ENCODE measurements at regions not wholly inside any gene's neighbourhood (a gene's known extent, or its start where the extent isn't known, plus 50 kb on each side); places are given as distances from the start of the nearest gene placed in this dataset.

DNA sequence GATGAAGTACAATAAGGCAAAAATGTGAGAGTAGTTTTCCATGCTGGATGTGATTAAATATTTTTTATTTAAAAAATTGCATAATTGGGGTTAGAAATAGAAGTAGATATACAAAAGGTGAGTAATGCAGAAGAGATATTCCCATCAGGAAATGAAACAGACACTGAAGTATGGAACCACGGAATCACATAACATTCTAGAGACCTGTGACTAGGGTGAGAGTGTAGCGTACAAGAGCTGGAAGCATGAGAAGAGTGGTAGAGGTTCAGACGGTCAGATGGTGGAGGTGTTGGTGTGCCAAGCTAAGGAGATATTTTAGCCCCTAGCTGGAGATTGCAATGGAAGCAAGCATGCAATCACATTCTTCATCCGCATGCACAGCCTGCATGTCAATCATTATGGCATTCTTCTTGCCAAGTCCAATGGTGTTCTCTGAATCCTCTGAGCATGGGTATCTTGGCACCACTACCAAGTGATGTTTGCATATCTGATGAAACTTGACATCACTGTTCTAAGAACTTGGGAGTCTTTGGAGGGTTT, 587.8 kb downstream of the PSAT1 start:
- H3K4me3 Mint-ChIP-seq = no peak overlapping the region
- ChIA-PET CTCF (no interaction called here), POLR2A (no interaction called here)
- no peaks in the 10 kb centered on the region for H3K4me1 Mint-ChIP-seq
- peaks cover 2% of the 10 kb centered on the region for H3K9me3 Mint-ChIP-seq
- DNase-seq = no peak
- no peak overlapping the region for H3K27ac Mint-ChIP-seq
- H3K36me3 Mint-ChIP-seq (ENCODE audit: low read depth) = no peaks in the 10 kb centered on the region
- H3K27me3 Mint-ChIP-seq = no peaks in the 10 kb centered on the region

DNA sequence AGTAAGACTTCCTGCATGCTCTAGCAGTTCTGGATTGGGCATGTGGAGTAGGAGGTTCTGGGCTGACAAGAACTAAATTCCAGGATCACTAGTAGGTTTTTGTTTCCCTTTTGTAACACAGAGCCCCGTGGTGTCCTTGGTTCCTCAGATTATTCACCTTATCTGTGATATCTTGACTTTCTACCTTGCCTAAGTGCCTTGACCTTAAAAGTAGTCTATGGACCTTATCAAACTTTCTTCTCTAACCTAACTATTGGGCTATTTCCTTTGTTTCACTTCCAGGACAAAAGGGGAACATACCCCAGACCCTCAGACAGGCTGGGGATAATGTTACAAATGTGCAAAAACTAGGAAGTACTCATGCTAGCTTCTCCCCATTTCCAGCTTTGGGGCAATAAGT, 595.3 kb downstream of the PSAT1 start:
- no peak overlapping the region for H3K4me3 Mint-ChIP-seq
- ChIA-PET CTCF (no interaction called here), POLR2A (no interaction called here)
- H3K27me3 Mint-ChIP-seq = no peaks in the 10 kb centered on the region
- H3K36me3 Mint-ChIP-seq (ENCODE audit: low read depth) = no peaks in the 10 kb centered on the region
- H3K9me3 Mint-ChIP-seq = peaks cover 2% of the 10 kb centered on the region
- H3K27ac Mint-ChIP-seq = no peak overlapping the region
- H3K4me1 Mint-ChIP-seq = no peaks in the 10 kb centered on the region
- DNase-seq = no peak

DNA sequence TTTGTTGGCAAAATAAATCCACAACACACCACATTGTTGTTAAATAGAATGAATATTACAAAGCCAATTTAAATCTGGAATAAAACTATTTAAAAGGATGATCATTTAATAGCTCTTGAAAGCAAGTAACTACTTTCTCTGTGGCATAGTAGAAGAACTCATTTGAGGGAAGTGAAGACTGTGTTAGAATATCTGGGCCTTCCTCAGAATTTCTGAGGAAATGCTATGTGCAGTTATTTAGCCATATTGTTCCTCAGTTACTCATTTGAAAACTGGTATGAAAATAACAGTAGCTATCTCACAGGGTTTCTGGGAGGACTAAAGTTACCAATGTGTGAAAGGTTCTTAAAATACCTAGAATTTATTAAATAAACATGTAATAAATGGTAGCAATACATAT, 595.8 kb downstream of the PSAT1 start:
- Mint-ChIP-seq H3K27me3 (no peaks in the 10 kb centered on the region), H3K9me3 (peaks cover 2% of the 10 kb centered on the region), H3K4me3 (no peak overlapping the region), H3K36me3 (ENCODE audit: low read depth) (no peaks in the 10 kb centered on the region), H3K4me1 (no peaks in the 10 kb centered on the region), H3K27ac (no peak overlapping the region)
- no peak for DNase-seq
- CTCF ChIA-PET = no interaction called here
- POLR2A ChIA-PET = no interaction called here

DNA sequence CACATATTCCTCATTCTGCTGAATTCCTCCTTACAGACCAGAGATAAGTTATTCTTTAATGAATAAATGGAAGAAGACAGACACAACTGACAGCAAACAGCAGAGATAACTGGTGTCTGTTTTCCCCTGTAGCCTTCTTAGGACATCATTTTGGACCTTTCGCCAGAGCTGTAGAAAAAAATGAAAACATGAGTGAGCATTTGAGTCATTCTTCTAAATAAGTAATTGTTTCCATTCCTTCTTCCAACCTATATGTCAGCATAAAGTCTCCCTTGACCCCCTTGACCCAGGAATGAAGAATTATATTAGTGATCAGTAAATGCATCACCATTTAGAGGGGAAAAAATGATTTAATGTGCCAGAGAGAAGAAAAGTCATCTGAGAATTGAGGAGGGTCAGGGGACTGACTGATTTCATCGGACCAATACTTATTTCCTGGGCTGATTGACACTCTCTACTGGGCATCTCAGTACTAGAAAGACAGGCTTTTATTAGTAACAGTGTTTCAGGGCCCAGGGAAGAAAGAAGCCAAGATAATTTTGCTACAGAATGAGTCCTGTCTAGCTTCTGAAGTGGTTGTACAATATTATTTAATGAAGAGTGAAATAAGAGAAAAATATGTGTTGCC, 597.0 kb downstream of the PSAT1 start:
- Mint-ChIP-seq H3K36me3 (ENCODE audit: low read depth) (no peaks in the 10 kb centered on the region), H3K27me3 (no peaks in the 10 kb centered on the region), H3K27ac (no peak overlapping the region), H3K9me3 (peaks cover 2% of the 10 kb centered on the region), H3K4me1 (no peaks in the 10 kb centered on the region), H3K4me3 (no peak overlapping the region)
- no peak for DNase-seq
- POLR2A ChIA-PET = no interaction called here
- CTCF ChIA-PET = no interaction called here

DNA sequence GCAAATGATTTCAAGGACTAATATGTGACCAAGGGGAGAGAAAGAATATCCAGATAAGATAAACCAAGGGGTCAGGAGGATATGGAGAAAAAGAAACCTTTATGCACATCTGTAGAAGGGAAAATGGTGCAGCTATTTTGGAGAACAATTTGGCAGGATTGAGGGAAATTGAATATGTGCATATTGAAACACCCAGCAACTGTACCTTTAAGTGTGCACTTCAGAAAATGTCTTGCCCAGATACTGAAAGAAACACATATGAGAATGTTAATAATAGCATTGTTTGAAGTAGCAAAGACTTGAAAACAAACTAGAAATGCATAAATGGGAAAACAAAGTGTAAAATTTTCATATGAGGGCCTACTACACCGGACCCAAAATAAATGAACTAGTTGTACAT, 599.6 kb downstream of the PSAT1 start:
- H3K27ac Mint-ChIP-seq = no peak overlapping the region
- ChIA-PET POLR2A (no interaction called here), CTCF (no interaction called here)
- no peaks in the 10 kb centered on the region for H3K9me3 Mint-ChIP-seq
- no peaks in the 10 kb centered on the region for H3K36me3 Mint-ChIP-seq (ENCODE audit: low read depth)
- H3K27me3 Mint-ChIP-seq = no peaks in the 10 kb centered on the region
- H3K4me1 Mint-ChIP-seq = no peaks in the 10 kb centered on the region
- no peak overlapping the region for H3K4me3 Mint-ChIP-seq
- no peak for DNase-seq

DNA sequence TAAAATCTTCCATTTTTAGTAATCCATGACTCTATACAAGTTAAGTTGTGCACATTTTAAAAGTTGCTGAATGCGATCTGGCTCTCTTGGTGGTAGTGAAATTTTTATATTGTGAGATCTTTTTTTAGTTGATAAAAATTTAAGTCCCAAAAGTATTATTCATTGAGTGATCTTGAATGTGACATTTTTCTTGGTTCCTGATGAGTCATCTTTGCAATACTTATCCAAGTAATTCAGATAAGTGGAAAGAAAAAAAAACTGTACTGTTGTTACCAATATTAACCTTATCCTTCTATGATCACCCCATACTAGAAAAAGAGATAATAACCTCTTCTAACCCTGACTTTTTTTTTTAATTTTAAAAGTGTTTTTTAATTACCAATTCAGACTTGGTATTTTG, 601.3 kb downstream of the PSAT1 start:
- no peaks in the 10 kb centered on the region for H3K9me3 Mint-ChIP-seq
- H3K4me1 Mint-ChIP-seq = no peaks in the 10 kb centered on the region
- ChIA-PET CTCF (no interaction called here), POLR2A (no interaction called here)
- no peak overlapping the region for H3K4me3 Mint-ChIP-seq
- no peak overlapping the region for H3K27ac Mint-ChIP-seq
- H3K27me3 Mint-ChIP-seq = no peaks in the 10 kb centered on the region
- H3K36me3 Mint-ChIP-seq (ENCODE audit: low read depth) = no peaks in the 10 kb centered on the region
- DNase-seq = no peak

DNA sequence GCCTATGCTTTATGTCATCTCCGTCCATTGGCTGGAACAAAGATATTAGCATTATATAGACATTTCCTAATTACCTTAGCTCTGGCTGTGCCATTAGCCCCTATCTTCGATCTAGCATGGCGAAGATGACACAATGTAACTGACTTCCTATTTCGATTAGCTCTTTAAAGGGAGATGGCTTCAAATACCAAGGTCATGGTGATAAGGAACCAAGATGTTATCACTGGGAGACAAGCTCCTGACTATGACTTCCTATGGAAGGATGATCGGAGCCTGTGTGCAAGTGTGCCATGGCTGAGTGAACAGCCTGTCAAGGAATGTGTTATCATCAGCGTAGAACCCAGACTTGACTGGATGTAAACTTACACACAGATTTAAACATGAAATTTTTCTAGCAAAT, 602.1 kb downstream of the PSAT1 start:
- Mint-ChIP-seq H3K9me3 (no peaks in the 10 kb centered on the region), H3K36me3 (ENCODE audit: low read depth) (no peaks in the 10 kb centered on the region), H3K27ac (no peak overlapping the region), H3K4me1 (no peaks in the 10 kb centered on the region), H3K27me3 (no peaks in the 10 kb centered on the region), H3K4me3 (no peak overlapping the region)
- ChIA-PET CTCF (no interaction called here), POLR2A (no interaction called here)
- no peak for DNase-seq

DNA sequence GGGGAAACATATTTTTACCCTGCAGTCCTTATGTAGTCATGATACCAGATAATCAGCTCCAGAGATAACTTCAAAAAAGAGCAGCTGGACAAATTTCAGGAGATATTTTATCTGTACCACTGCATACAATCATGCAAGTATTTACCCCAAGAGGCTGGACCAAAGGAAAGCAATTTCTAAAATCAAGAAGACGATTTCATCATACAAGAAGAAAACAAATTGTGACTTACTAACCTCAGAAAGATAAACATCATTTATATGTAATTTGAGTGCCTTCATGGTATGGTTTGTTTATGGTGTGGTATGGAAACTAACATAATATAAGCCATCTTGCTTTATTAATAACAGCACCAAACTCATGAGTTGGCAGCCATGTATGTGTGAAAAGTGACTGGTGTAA, 603.6 kb downstream of the PSAT1 start:
- H3K4me1 Mint-ChIP-seq = no peaks in the 10 kb centered on the region
- H3K27me3 Mint-ChIP-seq = no peaks in the 10 kb centered on the region
- ChIA-PET POLR2A (no interaction called here), CTCF (no interaction called here)
- no peaks in the 10 kb centered on the region for H3K36me3 Mint-ChIP-seq (ENCODE audit: low read depth)
- H3K4me3 Mint-ChIP-seq = no peak overlapping the region
- H3K27ac Mint-ChIP-seq = no peak overlapping the region
- no peak for DNase-seq
- H3K9me3 Mint-ChIP-seq = no peaks in the 10 kb centered on the region

DNA sequence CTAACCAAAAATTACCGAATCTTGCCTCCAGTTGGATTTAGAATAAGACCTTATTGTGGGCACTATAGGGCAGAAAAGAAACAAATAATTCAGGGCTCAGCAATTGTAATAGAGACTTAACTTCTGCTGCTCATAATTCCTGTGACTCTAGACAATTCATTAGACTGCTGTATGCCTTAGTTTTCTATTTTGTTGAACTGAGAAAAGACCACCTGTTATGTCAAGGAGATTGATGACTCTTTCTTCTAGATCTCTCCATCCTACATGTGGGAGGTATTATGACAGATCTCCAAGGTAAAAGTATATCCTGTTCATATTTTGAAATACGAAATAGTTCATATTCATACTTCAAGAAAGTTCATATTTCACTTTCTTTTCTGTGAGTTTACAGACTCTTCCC, 605.1 kb downstream of the PSAT1 start:
- H3K36me3 Mint-ChIP-seq (ENCODE audit: low read depth) = no peaks in the 10 kb centered on the region

DNA sequence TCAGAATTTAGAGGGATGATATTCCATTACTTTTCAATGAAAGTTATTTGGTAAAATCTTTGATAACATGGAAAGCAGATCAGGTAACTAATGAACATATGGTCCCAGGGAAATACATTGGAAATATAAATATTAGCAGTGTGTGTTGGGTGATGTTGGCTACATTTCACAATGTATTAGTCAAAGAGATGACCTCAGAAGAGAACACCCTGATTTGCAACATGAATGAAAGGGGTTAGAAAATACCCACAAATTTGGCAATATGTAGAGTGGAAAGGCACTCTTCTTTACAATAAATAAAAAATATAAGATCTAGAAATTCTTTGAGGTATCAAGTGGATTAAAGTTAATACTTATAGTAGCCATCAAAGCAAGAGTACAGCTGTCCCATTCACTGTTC, 606.7 kb downstream of the PSAT1 start:
- H3K4me3 Mint-ChIP-seq = no peak overlapping the region
- no peaks in the 10 kb centered on the region for H3K27me3 Mint-ChIP-seq
- no peak overlapping the region for H3K27ac Mint-ChIP-seq
- ChIA-PET CTCF (no interaction called here), POLR2A (no interaction called here)
- no peak for DNase-seq
- H3K4me1 Mint-ChIP-seq = no peaks in the 10 kb centered on the region
- no peaks in the 10 kb centered on the region for H3K9me3 Mint-ChIP-seq
- no peaks in the 10 kb centered on the region for H3K36me3 Mint-ChIP-seq (ENCODE audit: low read depth)

More for the DNA sequence above, 605.1 kb downstream of the PSAT1 start:
- H3K27ac Mint-ChIP-seq = no peak overlapping the region
- H3K27me3 Mint-ChIP-seq = no peaks in the 10 kb centered on the region
- H3K4me1 Mint-ChIP-seq = no peaks in the 10 kb centered on the region
- ChIA-PET CTCF (no interaction called here), POLR2A (no interaction called here)
- no peaks in the 10 kb centered on the region for H3K9me3 Mint-ChIP-seq
- no peak for DNase-seq
- no peak overlapping the region for H3K4me3 Mint-ChIP-seq

DNA sequence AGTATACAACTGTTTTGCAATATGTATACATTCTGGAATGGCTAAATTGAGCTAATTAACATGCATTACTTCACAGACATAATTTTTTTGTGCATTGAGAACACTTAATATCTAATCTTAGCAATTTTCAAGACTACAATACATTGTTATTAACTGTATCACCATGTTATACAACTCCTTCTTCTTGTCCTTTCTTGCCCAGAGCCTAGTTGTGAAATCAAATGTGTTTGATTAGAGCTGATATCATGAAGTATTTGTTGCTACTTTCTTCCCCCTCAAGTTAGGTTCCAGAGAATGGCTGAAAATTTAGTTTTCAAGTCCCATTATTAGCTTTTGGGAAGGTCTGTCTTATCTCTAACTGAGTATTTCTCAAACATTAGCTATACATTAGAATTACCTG, 607.8 kb downstream of the PSAT1 start:
- Mint-ChIP-seq H3K9me3 (no peaks in the 10 kb centered on the region), H3K27me3 (no peaks in the 10 kb centered on the region), H3K27ac (no peak overlapping the region), H3K36me3 (ENCODE audit: low read depth) (no peaks in the 10 kb centered on the region), H3K4me3 (no peak overlapping the region), H3K4me1 (no peaks in the 10 kb centered on the region)
- no peak for DNase-seq
- CTCF ChIA-PET = no interaction called here
- POLR2A ChIA-PET = no interaction called here

DNA sequence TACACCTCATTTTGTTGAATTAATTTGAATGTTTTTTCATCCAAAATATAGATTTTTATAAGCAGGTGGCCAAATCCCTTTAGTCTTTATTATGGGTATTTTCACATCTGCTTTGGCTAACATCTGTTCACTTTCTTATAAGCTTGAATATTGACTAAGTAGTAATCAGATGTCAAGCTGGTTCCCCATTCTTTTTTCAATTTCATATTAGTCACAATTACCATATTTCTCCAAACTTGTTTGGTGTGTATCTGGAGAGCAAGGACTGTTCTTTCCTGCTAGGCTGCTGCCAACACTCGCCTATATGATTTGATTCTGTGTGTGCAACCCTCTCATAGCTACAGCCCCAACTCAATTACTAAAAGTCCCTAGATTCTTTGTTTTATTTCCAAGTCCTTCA, 608.5 kb downstream of the PSAT1 start:
- POLR2A ChIA-PET = no interaction called here
- no peaks in the 10 kb centered on the region for H3K4me1 Mint-ChIP-seq
- no peaks in the 10 kb centered on the region for H3K36me3 Mint-ChIP-seq (ENCODE audit: low read depth)
- H3K27ac Mint-ChIP-seq = no peak overlapping the region
- no peak overlapping the region for H3K4me3 Mint-ChIP-seq
- no peaks in the 10 kb centered on the region for H3K9me3 Mint-ChIP-seq
- no peak for DNase-seq
- H3K27me3 Mint-ChIP-seq = no peaks in the 10 kb centered on the region
- CTCF ChIA-PET = no interaction called here

DNA sequence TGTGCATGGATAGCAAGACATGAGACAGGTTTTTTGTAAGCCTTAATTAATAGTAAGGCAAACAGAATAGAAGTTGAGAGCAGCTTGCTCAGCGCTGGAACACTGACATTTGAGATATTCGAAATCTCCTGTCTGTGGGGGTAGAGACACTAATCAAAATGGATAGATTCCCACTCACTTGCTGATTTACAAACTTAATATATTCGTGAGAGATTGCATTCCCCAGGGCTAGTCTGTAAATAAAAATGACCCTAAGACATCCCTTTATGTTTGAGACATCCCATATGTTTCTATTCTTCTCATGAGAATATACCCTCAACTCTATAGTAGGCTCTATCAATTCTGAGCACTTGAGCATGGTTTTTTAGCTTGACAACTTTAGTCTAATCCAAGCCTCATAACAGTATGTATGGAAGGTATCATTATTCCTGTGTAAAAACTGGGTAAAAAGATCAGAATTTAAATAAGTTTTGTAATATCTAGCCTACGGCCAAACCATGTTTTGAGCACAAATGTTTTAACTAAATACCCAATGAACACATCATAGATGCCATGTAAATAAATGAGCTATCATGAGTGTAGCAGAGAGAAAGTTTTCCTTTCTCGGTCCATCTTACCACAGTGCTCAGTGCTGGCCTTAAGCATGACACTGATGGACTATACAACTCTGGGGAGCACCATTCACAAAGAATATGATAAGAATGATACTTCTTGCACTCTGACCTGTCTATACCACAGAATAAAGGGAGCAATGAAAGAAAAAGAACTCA, 609.2 kb downstream of the PSAT1 start:
- Mint-ChIP-seq H3K4me3 (no peak overlapping the region), H3K36me3 (ENCODE audit: low read depth) (no peaks in the 10 kb centered on the region), H3K4me1 (no peaks in the 10 kb centered on the region), H3K9me3 (no peaks in the 10 kb centered on the region), H3K27ac (no peak overlapping the region), H3K27me3 (no peaks in the 10 kb centered on the region)
- DNase-seq = no peak
- CTCF ChIA-PET = no interaction called here
- POLR2A ChIA-PET = no interaction called here

DNA sequence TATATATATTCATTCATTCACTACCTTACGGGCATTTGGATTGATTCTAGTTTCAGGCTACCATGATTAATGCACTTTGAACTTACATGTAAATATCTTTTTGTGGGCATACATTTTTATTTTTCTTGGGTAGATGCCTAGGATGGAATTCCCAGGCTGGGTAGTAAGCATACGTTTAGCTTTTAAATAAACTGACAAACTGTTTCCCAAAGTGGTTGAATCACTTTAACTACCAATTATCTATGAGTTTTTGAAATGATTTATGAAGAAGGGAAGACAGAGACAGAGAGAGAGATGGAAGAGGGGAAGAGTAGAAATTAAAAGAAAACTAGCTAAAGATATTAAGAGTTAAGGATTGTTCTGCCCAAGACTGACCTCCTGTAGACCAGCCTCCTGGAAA, 612.6 kb downstream of the PSAT1 start:
- H3K4me1 Mint-ChIP-seq = no peaks in the 10 kb centered on the region
- no peaks in the 10 kb centered on the region for H3K27me3 Mint-ChIP-seq
- no peak for DNase-seq
- no peaks in the 10 kb centered on the region for H3K36me3 Mint-ChIP-seq (ENCODE audit: low read depth)
- H3K9me3 Mint-ChIP-seq = no peaks in the 10 kb centered on the region
- H3K4me3 Mint-ChIP-seq = no peak overlapping the region
- ChIA-PET POLR2A (no interaction called here), CTCF (no interaction called here)
- no peak overlapping the region for H3K27ac Mint-ChIP-seq
